Keratinocyte (primary cell): ENCODE measurements at regions not wholly inside any gene's neighbourhood (a gene's known extent, or its start where the extent isn't known, plus 50 kb on each side); places are given as distances from the start of the nearest gene placed in this dataset.

Experiments used
- DNase-seq: peaks from one replicate; pipeline ENCODE4 v3.0.0-alpha.2; 2011; ENCODE audit warnings: low read depth, missing footprints, low spot score
- FAIRE-seq: peaks from 2 replicates; lab custom pipeline; 2011; peaks lifted over from hg19 to GRCh38; lab: Jason Lieb, UNC
- H2AFZ ChIP-seq: 2 replicates; pipeline ENCODE4 v1.6.0; 2012; ENCODE audit warnings: low read length, control low read depth, inconsistent platforms; ENCODE audit not compliant: control insufficient read depth
- H3K27ac ChIP-seq: 2 replicates; pipeline ENCODE4 v1.5.1; 2011; ENCODE audit warnings: low read length; ENCODE audit not compliant: control insufficient read depth, insufficient read depth
- H3K27me3 ChIP-seq: 3 replicates; pipeline ENCODE4 v1.6.0; 2011; ENCODE audit warnings: low read length; ENCODE audit not compliant: control insufficient read depth, insufficient read depth; ENCODE audit errors: extremely low read depth
- H3K36me3 ChIP-seq, 2 experiments: 2 replicates in 1 of 2; 3 replicates in 1 of 2; pipeline ENCODE4 v1.5.1; 2011; ENCODE audit warnings: low read length in 2 of 2, mild to moderate bottlenecking in 1 of 2; ENCODE audit not compliant: control insufficient read depth in 2 of 2, insufficient read depth in 2 of 2; ENCODE audit errors: extremely low read depth in 1 of 2
- H3K4me1 ChIP-seq: 3 replicates; pipeline ENCODE4 v1.5.1; 2011; ENCODE audit warnings: low read length; ENCODE audit not compliant: control insufficient read depth, insufficient read depth; ENCODE audit errors: extremely low read depth
- H3K4me2 ChIP-seq: 3 replicates; pipeline ENCODE4 v1.6.0; 2011; ENCODE audit warnings: low read depth, low read length; ENCODE audit not compliant: control insufficient read depth, insufficient read depth; ENCODE audit errors: extremely low read depth
- H3K4me3 ChIP-seq, 3 experiments: fragments of 200-600 bp in 1 of 3; sonication (generic) in 1 of 3; 2 replicates in 2 of 3; 3 replicates in 1 of 3; pipeline ENCODE4 v1.5.1; 2011 to 2016; ENCODE audit warnings: low read length in 3 of 3, mild to moderate bottlenecking in 3 of 3, control low read depth in 2 of 3, inconsistent platforms in 1 of 3, low read depth in 1 of 3, mixed read lengths in 1 of 3, mixed run types in 1 of 3, moderate library complexity in 1 of 3; ENCODE audit not compliant: control insufficient read depth in 2 of 3, insufficient read depth in 2 of 3; ENCODE audit errors: extremely low read depth in 1 of 3
- H3K79me2 ChIP-seq: 2 replicates; pipeline ENCODE4 v1.6.0; 2012; ENCODE audit warnings: low read length; ENCODE audit not compliant: control insufficient read depth, insufficient read depth
- H3K9ac ChIP-seq: 3 replicates; pipeline ENCODE4 v1.6.0; 2011; ENCODE audit warnings: low read length; ENCODE audit not compliant: control insufficient read depth, insufficient read depth; ENCODE audit errors: extremely low read depth
- H3K9me1 ChIP-seq: 3 replicates; pipeline ENCODE4 v1.6.0; 2011; ENCODE audit warnings: low read length; ENCODE audit not compliant: control insufficient read depth, insufficient read depth; ENCODE audit errors: extremely low read depth
- H3K9me3 ChIP-seq: 2 replicates; pipeline ENCODE4 v1.5.1; 2012; ENCODE audit warnings: low read depth, low read length; ENCODE audit not compliant: control insufficient read depth
- H4K20me1 ChIP-seq: 3 replicates; pipeline ENCODE4 v1.6.0; 2011; ENCODE audit warnings: low read length; ENCODE audit not compliant: control insufficient read depth, insufficient read depth; ENCODE audit errors: extremely low read depth
- CTCF ChIP-seq, 3 experiments: IDR thresholded peaks in 1 of 3; conservative IDR thresholded peaks in 1 of 3; optimal IDR thresholded peaks in 1 of 3; 2 replicates in 2 of 3; 3 replicates in 1 of 3; pipeline versions ENCODE3 to v1.5.1; 2011; ENCODE audit warnings: low read length in 3 of 3, mild to moderate bottlenecking in 3 of 3, moderate library complexity in 2 of 3, control low read depth in 1 of 3, inconsistent platforms in 1 of 3; ENCODE audit not compliant: insufficient read depth in 2 of 3; ENCODE audit errors: extremely low read depth in 1 of 3
- EZH2 ChIP-seq: IDR thresholded peaks from one replicate; pipeline ENCODE4 v1.6.1; 2012; ENCODE audit warnings: inconsistent platforms, mild to moderate bottlenecking, low read length, moderate library complexity
- dilution Hi-C: fragments of 300-500 bp; cut with MboI; formaldehyde crosslinking; loops from one replicate; pipeline ENCODE4 v1.7.0; 2020; ENCODE audit warnings: low sequenced_read_pairs; ENCODE audit not compliant: extremely low pct_ligation_motif_present

GRCh38 chr11:19389787-19390303, 149.1 kb upstream of the E2F8 start:
- Histone ChIP-seq H3K4me3 (no peak overlapping the region), H3K9me1 (no peaks in the 10 kb centered on the region), H3K79me2 (no peaks in the 10 kb centered on the region), H2AFZ (no peak overlapping the region), H3K36me3 (no peaks in the 10 kb centered on the region), H3K4me2 (no peak overlapping the region), H3K9ac (no peak overlapping the region), H3K4me1 (no peaks in the 10 kb centered on the region), H4K20me1 (no peaks in the 10 kb centered on the region), H3K27me3 (peaks cover 4% of the 10 kb centered on the region), H3K27ac (no peak overlapping the region), H3K9me3 (no peaks in the 10 kb centered on the region)
- no peak for FAIRE-seq
- DNase-seq, result no peak
- dilution Hi-C loops, result no loop called here
- TF ChIP-seq CTCF (optimal IDR thresholded peaks at IDR 0.05 in 1 of 3, IDR thresholded peaks at IDR 0.05 in 1 of 3, conservative IDR thresholded peaks at IDR 0.05 in 1 of 3; ENCODE audit: extremely low read depth in 1 of 3, insufficient read depth in 2 of 3, low read length in 3 of 3), result no peak
- TF ChIP-seq EZH2, result no peak

GRCh38 chr11:19382131-19382611, 141.4 kb upstream of the E2F8 start:
- Histone ChIP-seq H3K36me3 (no peaks in the 10 kb centered on the region), H3K79me2 (no peaks in the 10 kb centered on the region), H3K9ac (no peak overlapping the region), H3K4me1 (peaks cover 18% of the 10 kb centered on the region), H3K9me3 (no peaks in the 10 kb centered on the region), H3K27me3 (peaks cover under 1% of the 10 kb centered on the region), H4K20me1 (no peaks in the 10 kb centered on the region), H2AFZ (no peak overlapping the region), H3K9me1 (no peaks in the 10 kb centered on the region), H3K4me2 (no peak overlapping the region), H3K4me3 (no peak overlapping the region), H3K27ac (no peak overlapping the region)
- DNase-seq (no peak), FAIRE-seq (no peak)
- dilution Hi-C loops, result no loop called here
- TF ChIP-seq EZH2, result no peak
- TF ChIP-seq CTCF (optimal IDR thresholded peaks at IDR 0.05 in 1 of 3, IDR thresholded peaks at IDR 0.05 in 1 of 3, conservative IDR thresholded peaks at IDR 0.05 in 1 of 3; ENCODE audit: extremely low read depth in 1 of 3, insufficient read depth in 2 of 3, low read length in 3 of 3), result no peak
